ENCODE measurements at regions not wholly inside any gene's neighbourhood (a gene's known extent, or its start where the extent isn't known, plus 50 kb on each side); places are given as distances from the start of the nearest gene placed in this dataset.
"Not testable (repeated sequence)": the region's sequence is repeated elsewhere in the genome, so short reads cannot be mapped to it uniquely, and the experiment has no call there.

GRCh38 chr10:65793738-65794425 is 1132.0 kb upstream of the LRRTM3 start:
- H4K20me1 ChIP-seq (ENCODE audit: low read depth), result no peaks in the 10 kb centered on the region
- Mint-ChIP-seq H3K27ac (no peak overlapping the region), H3K27me3 (ENCODE audit: insufficient read depth, low read depth) (no peaks in the 10 kb centered on the region), H3K4me3 (no peak overlapping the region), H3K9me3 (no peaks in the 10 kb centered on the region), H3K36me3 (no peaks in the 10 kb centered on the region), H3K4me1 (no peaks in the 10 kb centered on the region)
- no peaks in the 10 kb centered on the region for H3K36me3 ChIP-seq
- H3K9me3 ChIP-seq (ENCODE audit: low read depth), result no peaks in the 10 kb centered on the region
- H3K4me3 ChIP-seq, result no peak overlapping the region
- H3F3A ChIP-seq (ENCODE audit: low read depth), result no peaks in the 10 kb centered on the region
- no peaks in the 10 kb centered on the region for H3K79me2 ChIP-seq (ENCODE audit: low read depth)
- H3K4me1 ChIP-seq, result no peaks in the 10 kb centered on the region
- H2AFZ ChIP-seq (replicated peaks), result no peak overlapping the region
- H3K27ac ChIP-seq, result no peak overlapping the region
- DNase-seq (ENCODE audit: low spot score), result no peak
- H3K4me2 ChIP-seq, result no peak overlapping the region
- TF ChIP-seq EZH2phosphoT487 (IDR thresholded peaks at IDR 0.05) (no peak), EZH2 (IDR thresholded peaks at IDR 0.05) (no peak)
- TF ChIP-seq, protein P1, sequence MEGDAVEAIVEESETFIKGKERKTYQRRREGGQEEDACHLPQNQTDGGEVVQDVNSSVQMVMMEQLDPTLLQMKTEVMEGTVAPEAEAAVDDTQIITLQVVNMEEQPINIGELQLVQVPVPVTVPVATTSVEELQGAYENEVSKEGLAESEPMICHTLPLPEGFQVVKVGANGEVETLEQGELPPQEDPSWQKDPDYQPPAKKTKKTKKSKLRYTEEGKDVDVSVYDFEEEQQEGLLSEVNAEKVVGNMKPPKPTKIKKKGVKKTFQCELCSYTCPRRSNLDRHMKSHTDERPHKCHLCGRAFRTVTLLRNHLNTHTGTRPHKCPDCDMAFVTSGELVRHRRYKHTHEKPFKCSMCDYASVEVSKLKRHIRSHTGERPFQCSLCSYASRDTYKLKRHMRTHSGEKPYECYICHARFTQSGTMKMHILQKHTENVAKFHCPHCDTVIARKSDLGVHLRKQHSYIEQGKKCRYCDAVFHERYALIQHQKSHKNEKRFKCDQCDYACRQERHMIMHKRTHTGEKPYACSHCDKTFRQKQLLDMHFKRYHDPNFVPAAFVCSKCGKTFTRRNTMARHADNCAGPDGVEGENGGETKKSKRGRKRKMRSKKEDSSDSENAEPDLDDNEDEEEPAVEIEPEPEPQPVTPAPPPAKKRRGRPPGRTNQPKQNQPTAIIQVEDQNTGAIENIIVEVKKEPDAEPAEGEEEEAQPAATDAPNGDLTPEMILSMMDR (IDR thresholded peaks at IDR 0.05), result no peak
- H3K9ac ChIP-seq, result no peak overlapping the region
- H3K27me3 ChIP-seq, result no peaks in the 10 kb centered on the region

DNA sequence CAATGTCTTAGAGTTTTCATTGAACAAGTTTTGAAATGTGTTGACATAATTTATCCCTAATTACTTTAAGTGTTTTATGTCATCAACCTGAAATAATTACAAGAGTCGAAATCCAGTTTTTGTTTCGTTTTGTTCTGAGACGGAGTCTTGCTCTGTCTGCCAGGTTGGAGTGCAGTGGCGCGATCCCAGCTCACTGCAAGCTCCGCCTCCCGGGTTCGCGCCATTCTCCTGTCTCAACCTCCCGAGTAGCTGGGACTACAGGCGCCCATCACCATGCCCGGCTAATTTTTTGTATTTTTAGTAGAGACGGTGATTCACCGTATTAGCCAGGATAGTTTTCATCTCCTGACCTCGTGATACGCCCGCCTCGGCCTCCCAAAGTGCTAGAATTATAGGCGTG is 1131.0 kb upstream of the LRRTM3 start:
- not testable (repeated sequence) for H3K4me2 ChIP-seq; H3K4me1 Mint-ChIP-seq; H3K79me2 ChIP-seq (ENCODE audit: low read depth); DNase-seq (ENCODE audit: low spot score); H3K27ac ChIP-seq; H3K27me3 Mint-ChIP-seq (ENCODE audit: insufficient read depth, low read depth); H3K27me3 ChIP-seq; H3K36me3 ChIP-seq; H3K36me3 Mint-ChIP-seq; H3K27ac Mint-ChIP-seq; H3K4me3 ChIP-seq; H3K9me3 Mint-ChIP-seq; H4K20me1 ChIP-seq (ENCODE audit: low read depth); H3K9me3 ChIP-seq (ENCODE audit: low read depth); H3K9ac ChIP-seq; H2AFZ ChIP-seq (replicated peaks); H3K4me3 Mint-ChIP-seq; H3K4me1 ChIP-seq; H3F3A ChIP-seq (ENCODE audit: low read depth)

GRCh38 chr10:65796472-65796871 is 1129.4 kb upstream of the LRRTM3 start:
- no peaks in the 10 kb centered on the region for H3K27me3 Mint-ChIP-seq (ENCODE audit: insufficient read depth, low read depth)
- H3F3A ChIP-seq (ENCODE audit: low read depth), result no peaks in the 10 kb centered on the region
- no peaks in the 10 kb centered on the region for H3K36me3 ChIP-seq
- no peaks in the 10 kb centered on the region for H3K27me3 ChIP-seq
- DNase-seq (ENCODE audit: low spot score), result no peak
- no peaks in the 10 kb centered on the region for H3K36me3 Mint-ChIP-seq
- no peak overlapping the region for H3K4me3 ChIP-seq
- no peaks in the 10 kb centered on the region for H3K79me2 ChIP-seq (ENCODE audit: low read depth)
- H3K4me1 Mint-ChIP-seq, result no peaks in the 10 kb centered on the region
- H3K4me3 Mint-ChIP-seq, result no peak overlapping the region
- no peaks in the 10 kb centered on the region for H3K4me1 ChIP-seq
- no peak overlapping the region for H3K4me2 ChIP-seq
- H2AFZ ChIP-seq (replicated peaks), result no peak overlapping the region
- H3K27ac ChIP-seq, result no peak overlapping the region
- no peak overlapping the region for H3K9ac ChIP-seq
- H4K20me1 ChIP-seq (ENCODE audit: low read depth), result no peaks in the 10 kb centered on the region
- TF ChIP-seq EZH2phosphoT487 (IDR thresholded peaks at IDR 0.05) (no peak), EZH2 (IDR thresholded peaks at IDR 0.05) (no peak)
- TF ChIP-seq, protein P1 (IDR thresholded peaks at IDR 0.05), result no peak
- no peak overlapping the region for H3K27ac Mint-ChIP-seq
- no peaks in the 10 kb centered on the region for H3K9me3 Mint-ChIP-seq
- H3K9me3 ChIP-seq (ENCODE audit: low read depth), result no peaks in the 10 kb centered on the region

DNA sequence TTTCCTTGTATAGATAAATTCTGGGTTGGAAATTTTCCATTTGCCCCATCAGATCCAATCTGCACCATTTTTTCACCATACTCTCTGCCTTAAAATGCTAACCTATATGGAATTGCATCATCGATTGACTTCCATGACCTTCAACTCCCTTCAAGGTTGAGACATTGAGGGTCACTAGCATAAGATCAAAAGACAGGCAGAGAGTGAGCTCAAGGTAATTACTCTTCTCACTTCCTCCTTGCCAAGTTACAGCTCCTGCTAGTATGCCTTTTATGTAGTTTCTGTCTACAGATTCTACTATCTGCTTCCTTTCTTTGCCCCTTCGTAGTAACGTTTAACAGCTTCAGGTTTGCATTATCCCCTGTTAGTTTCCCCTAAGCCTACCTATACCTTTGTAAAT is 1127.7 kb upstream of the LRRTM3 start:
- DNase-seq (ENCODE audit: low spot score), result no peak
- Histone ChIP-seq H3K4me2 (no peak overlapping the region), H3K27ac (no peak overlapping the region), H3K4me1 (no peaks in the 10 kb centered on the region), H2AFZ (replicated peaks) (no peak overlapping the region), H3K79me2 (ENCODE audit: low read depth) (no peaks in the 10 kb centered on the region), H3K36me3 (no peaks in the 10 kb centered on the region), H3K9ac (no peak overlapping the region), H3K9me3 (ENCODE audit: low read depth) (no peaks in the 10 kb centered on the region), H3K4me3 (no peak overlapping the region), H3F3A (ENCODE audit: low read depth) (no peaks in the 10 kb centered on the region), H4K20me1 (ENCODE audit: low read depth) (no peaks in the 10 kb centered on the region), H3K27me3 (no peaks in the 10 kb centered on the region)
- Mint-ChIP-seq H3K4me1 (no peaks in the 10 kb centered on the region), H3K27me3 (ENCODE audit: insufficient read depth, low read depth) (peaks cover 2% of the 10 kb centered on the region), H3K4me3 (no peak overlapping the region), H3K9me3 (no peaks in the 10 kb centered on the region), H3K36me3 (no peaks in the 10 kb centered on the region), H3K27ac (no peak overlapping the region)
- no peak for TF ChIP-seq EZH2 (IDR thresholded peaks at IDR 0.05)
- TF ChIP-seq, protein P1 (IDR thresholded peaks at IDR 0.05), result no peak
- TF ChIP-seq EZH2phosphoT487 (IDR thresholded peaks at IDR 0.05), result no peak

Data from neural progenitor cell (in vitro differentiated cells).